ENCODE measurements at regions not wholly inside any gene's neighbourhood (a gene's known extent, or its start where the extent isn't known, plus 50 kb on each side); places are given as distances from the start of the nearest gene placed in this dataset.

DNA sequence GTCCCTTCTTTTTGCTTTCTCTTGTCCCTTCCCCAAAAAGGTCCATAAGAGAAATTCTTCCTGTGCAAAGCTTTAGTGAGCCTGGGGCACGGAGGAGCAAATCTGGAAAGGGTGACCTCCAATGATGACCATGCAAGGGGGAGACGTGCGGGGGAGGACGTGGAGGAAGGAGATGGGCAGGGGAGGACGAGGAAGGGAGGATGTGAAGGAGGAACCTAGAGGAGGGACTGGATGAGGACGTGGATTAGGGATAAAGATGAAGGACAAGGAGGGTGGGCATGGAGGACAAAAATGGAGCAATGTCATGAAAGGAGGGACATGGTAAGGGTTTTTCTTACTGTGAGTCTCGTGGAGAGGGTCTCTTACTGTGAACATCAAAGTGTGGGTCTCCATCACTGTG, 139.5 kb downstream of the ERMARD start:
- no peak for TF ChIP-seq EP300 (IDR thresholded peaks at IDR 0.05; ENCODE audit: borderline replicate concordance in 1 of 2, low read depth in 1 of 2, low read length in 1 of 2)
- TF ChIP-seq, protein P1, sequence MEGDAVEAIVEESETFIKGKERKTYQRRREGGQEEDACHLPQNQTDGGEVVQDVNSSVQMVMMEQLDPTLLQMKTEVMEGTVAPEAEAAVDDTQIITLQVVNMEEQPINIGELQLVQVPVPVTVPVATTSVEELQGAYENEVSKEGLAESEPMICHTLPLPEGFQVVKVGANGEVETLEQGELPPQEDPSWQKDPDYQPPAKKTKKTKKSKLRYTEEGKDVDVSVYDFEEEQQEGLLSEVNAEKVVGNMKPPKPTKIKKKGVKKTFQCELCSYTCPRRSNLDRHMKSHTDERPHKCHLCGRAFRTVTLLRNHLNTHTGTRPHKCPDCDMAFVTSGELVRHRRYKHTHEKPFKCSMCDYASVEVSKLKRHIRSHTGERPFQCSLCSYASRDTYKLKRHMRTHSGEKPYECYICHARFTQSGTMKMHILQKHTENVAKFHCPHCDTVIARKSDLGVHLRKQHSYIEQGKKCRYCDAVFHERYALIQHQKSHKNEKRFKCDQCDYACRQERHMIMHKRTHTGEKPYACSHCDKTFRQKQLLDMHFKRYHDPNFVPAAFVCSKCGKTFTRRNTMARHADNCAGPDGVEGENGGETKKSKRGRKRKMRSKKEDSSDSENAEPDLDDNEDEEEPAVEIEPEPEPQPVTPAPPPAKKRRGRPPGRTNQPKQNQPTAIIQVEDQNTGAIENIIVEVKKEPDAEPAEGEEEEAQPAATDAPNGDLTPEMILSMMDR (IDR thresholded peaks at IDR 0.05), result no peak
- TF ChIP-seq, protein P2, sequence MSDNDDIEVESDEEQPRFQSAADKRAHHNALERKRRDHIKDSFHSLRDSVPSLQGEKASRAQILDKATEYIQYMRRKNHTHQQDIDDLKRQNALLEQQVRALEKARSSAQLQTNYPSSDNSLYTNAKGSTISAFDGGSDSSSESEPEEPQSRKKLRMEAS (IDR thresholded peaks at IDR 0.05; ENCODE audit: low read depth), result no peak
- no peak for TF ChIP-seq MXI1 (IDR thresholded peaks at IDR 0.05; ENCODE audit: low read depth, low read length)
- no peak for TF ChIP-seq CHD2 (IDR thresholded peaks at IDR 0.05; ENCODE audit: low read length, partially characterized antibody)
- TF ChIP-seq, protein P3, sequence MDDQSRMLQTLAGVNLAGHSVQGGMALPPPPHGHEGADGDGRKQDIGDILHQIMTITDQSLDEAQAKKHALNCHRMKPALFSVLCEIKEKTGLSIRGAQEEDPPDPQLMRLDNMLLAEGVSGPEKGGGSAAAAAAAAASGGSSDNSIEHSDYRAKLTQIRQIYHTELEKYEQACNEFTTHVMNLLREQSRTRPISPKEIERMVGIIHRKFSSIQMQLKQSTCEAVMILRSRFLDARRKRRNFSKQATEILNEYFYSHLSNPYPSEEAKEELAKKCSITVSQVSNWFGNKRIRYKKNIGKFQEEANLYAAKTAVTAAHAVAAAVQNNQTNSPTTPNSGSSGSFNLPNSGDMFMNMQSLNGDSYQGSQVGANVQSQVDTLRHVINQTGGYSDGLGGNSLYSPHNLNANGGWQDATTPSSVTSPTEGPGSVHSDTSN (IDR thresholded peaks at IDR 0.05), result no peak
- TF ChIP-seq EZH2phosphoT487 (IDR thresholded peaks at IDR 0.05; ENCODE audit: borderline replicate concordance, low read depth), result no peak
- TF ChIP-seq, protein P4, sequence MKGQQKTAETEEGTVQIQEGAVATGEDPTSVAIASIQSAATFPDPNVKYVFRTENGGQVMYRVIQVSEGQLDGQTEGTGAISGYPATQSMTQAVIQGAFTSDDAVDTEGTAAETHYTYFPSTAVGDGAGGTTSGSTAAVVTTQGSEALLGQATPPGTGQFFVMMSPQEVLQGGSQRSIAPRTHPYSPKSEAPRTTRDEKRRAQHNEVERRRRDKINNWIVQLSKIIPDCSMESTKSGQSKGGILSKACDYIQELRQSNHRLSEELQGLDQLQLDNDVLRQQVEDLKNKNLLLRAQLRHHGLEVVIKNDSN (IDR thresholded peaks at IDR 0.05; ENCODE audit: borderline replicate concordance, low read depth), result no peak

Measured in SK-N-SH (cell line).